Limb (tissue), 2 donors: ENCODE measurements at regions not wholly inside any gene's neighbourhood (a gene's known extent, or its start where the extent isn't known, plus 50 kb on each side); places are given as distances from the start of the nearest gene placed in this dataset.
"Not testable (repeated sequence)": the region's sequence is repeated elsewhere in the genome, so short reads cannot be mapped to it uniquely, and the experiment has no call there.

Experiments
- DNase-seq, 2 donors: peaks; one replicate each; pipeline ENCODE4 v3.0.0-alpha.2; 2016; ENCODE audit errors: extremely low spot score in 2 of 2

DNA sequence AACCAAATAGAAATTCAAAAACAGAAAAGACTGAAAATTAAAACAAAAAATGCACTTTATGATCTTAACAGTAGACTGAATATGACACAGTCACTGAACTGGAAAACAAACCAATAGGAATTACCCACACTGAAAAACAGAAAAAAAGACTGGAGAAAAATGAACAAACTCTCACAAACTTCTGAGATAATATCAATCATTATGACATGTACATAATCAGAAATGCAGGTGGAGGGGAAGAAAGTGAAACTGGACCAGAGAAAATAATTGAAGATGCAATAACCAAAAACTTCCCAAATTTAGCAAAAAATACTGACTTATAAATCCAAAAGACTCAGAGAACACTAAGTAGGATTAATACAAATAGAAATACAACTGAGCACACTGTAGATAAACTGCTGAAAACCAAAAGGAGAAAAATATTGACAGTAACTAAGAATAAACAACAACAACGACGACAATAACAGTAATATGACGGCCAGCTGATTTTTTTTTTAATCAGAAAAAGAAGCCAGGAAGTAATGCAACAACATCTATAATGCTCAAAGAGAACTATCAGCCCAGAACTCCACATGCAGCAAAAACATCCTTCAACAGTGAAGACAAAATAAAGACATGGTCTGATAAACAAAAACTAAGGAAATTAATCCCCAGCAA lies 108.1 kb downstream of the ZFAND4 start:
- no peak for DNase-seq

DNA sequence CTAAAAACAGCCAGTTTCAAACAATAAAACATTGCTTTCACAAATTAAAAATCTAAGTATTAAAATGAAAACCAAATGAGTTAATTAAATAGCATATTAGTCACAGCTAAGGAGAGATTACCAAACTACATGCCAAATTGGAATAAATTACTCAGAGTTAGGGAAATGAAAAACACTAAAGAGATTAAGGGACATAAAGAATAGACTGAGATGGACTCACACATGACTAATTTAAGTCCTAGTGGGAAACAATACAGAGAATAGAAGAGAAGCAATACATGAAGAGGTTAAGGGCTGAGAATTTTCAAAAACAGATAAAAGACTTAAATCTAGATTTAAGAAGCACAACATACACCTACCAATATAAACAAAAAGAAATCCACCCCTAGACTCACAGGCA lies 110.6 kb downstream of the ZFAND4 start:
- DNase-seq = no peak

DNA sequence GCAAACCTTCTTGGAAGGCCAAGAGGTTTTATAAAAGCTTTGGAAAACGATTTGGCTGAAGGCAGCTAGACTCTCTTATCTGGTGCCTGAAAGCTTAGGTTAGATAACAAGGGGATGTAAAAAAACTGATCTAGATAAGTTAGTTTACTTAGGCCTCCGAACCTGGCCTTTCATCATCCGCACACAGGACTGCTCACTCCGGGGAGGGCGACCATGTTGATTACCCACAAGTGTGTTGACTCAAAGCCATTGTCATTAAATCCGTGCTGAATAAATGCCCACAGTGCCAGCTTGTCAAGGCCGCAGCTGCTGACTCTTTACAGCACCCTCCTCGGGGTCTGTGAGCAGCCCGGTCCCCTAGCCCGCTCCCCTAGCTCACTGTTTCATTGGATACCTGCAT lies 112.3 kb downstream of the ZFAND4 start:
- DNase-seq = no peak

DNA sequence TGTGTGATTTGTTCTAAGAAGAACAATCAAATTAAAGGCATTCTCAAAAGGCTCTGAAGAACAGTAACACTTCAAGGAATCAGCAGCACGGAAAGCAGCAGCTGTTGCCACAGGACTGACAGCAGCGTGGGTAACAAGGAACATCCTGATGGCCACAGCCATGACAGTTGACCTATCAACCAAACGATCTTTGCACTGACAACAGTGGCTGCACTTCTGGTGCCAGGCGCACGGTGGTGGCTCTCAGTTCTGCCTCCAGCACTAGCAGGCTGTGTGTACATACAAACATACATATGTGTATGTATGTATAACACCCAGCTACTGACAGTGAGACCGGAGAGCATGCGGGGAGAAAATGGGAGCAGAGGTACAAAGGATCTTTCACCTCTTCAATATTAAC lies 114.1 kb downstream of the ZFAND4 start:
- DNase-seq = no peak

DNA sequence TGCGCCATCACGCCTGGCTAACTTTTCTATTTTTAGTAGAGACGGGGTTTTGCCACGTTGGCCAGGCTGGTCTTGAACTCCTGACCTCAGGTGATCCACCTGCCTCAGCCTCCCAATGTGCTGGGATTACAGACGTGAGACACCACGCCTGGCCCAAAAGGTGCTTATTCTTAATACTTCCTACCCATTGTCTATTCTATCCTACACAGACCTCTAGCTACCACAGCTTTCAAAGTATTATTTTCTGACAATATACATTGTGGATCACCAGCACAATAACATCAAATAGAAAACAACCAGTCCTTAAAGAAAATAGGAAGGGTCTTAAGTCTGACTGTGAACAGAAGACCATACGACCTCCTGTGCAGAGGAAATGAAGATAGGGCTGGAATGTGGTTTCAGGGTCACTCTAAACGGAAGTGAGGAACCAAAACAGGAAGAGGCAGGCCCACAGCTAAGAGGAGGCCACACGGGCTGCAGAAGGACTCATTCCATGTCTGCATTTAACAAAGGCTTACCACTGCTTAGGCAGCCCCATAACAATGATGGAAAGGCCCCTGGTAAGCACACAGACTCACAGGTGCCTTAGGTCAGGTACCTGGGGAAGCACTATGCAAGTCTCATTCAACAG lies 115.2 kb downstream of the ZFAND4 start:
- no peak for DNase-seq

DNA sequence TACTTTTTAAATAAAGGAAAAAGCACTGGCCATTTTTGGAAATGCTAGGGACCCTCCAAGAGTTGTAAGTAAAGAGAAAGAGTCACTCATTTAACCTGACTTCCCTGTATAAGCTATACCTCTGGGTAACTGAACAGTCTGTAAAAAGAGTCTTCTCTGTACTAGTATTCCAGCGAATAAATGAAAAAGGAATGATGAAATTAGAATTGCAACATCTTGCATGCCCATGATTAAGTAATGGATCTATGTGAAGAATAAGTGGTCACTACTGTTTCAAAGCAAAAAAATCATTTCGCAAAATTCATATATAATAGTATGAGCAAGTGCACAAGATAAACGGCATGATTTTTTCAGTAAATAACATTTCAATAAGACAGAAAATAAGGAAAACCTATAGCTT lies 116.8 kb downstream of the ZFAND4 start:
- no peak for DNase-seq

DNA sequence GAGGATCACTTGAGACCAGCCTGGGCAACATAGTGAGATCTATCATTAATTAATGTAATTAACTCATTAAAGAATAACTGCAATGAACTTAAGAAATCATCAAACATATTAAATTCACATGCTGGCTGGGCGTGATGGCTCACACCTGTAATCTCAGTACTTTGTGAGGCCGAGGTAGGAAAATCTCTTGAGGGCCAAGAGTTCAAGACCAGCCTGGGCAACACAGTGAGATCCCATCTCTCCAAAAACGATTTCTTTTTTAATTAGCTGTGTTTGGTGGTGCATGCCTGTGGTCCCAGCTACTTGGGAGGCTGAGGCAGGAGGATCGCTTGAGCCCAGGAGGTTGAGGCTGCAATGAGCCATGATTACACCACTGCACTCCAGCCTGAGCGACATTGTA lies 117.2 kb downstream of the ZFAND4 start:
- not testable (repeated sequence) for DNase-seq

DNA sequence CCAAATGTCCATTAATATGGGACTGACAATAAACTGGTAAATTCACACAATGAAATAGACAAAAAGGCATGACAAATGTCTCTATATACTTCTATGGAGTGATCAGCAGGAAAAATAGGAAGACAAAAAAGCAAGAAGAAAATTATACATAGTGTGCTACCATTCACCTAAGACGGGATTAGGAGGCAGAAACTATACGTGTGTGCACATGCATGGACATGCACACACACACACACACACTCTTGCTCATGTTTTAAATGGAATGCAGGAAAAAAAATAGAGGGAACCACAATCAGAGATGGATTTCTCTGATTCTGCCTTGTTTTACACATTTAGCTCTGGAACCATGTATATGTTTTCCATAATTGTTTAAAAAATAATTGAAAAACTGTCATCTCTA lies 119.0 kb downstream of the ZFAND4 start:
- no peak for DNase-seq

DNA sequence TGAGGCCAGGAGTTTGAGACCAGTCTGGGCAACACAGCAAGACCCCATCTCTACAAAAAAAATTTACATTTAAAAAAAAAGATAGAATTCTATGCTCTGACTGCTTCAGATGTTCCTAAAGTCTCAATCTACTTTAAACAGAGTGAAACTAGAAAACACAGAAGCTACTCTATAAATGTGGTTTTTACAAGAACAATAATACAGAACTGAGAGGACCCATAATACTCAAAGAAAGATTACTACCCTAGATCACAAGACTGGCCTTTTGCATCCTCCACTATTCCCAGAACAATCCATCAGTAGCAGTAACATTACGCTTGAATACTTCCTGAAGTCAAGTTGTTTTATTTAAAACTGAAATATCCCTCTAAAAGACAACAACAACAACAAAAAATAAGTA lies 119.4 kb downstream of the ZFAND4 start:
- DNase-seq = no peak

DNA sequence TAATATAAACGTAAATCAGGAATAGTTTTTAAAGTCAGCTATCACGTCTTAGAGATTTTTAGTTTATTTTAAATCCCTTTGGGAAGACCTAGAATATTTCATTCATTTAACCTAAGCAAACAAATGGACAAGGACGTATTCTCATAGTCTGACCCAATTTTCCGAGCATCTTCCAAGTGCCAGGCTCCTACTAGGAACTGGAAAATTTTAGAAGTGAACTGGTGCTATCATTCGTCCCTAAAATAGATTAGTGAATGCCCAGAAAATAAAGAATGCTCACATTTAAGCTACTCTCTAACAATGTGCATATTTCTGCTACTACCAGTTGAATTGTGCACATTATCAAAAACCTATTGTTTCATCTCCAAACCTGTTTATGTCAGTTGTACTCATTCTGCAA lies 120.1 kb downstream of the ZFAND4 start:
- no peak for DNase-seq

DNA sequence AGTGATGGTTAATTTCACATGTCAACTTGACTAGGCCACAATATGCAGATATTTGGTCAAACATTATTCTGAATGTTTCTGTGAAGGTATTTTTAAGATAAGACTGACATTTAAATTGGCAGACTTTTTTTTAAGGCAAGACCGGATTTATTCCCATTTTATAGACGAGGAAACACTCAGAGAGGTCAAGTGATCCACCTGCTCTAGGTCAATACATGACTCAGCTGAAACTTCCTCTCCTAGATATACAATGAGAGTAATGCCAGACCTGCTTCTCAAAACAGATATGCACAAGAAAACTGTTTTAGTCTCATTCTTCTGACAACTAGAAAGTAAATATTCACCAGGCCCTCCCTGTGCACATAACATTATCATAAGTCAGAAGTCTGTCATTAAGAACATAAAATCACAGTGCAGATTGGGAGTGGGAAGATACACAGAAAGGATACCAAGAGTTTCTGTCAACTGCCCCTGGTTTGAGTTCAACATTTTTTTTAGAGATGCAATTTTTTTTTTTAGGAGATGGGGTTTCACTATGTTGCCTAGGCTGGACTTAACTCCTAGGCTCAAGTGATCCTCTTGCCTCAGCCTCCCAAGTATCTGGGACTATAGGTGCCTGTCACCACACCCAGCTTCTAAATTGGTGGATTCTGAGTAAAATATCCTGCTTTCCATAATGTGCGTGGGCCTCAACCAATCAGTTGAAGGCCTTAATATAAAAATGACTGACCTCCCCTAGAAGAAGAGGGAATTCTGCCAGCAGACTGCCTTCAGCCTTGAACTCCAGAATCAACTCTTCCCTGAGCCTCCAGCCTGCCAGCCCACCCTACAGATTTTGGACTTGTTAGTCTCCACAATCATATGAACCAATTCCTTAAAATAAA lies 121.4 kb downstream of the ZFAND4 start:
- DNase-seq = no peak

DNA sequence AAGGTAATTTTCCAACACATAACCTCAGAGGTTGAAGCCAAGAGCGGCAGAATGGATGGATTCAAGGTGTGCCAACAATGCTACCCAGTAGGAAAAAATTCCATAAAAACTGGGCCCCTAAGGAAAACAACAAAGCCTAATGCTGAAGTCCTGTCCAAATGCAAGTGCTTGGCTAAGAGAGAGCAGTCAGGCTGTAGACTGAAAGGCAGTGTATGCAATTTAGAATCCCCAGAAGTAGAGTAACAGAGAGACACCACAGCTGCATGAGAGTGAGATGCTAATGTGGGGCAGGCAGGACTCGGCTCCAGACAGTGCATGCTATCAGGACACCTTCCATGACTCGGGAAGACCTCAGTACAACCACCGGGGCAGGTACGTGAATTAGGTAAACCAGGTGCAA lies 124.5 kb downstream of the ZFAND4 start:
- DNase-seq = no peak

DNA sequence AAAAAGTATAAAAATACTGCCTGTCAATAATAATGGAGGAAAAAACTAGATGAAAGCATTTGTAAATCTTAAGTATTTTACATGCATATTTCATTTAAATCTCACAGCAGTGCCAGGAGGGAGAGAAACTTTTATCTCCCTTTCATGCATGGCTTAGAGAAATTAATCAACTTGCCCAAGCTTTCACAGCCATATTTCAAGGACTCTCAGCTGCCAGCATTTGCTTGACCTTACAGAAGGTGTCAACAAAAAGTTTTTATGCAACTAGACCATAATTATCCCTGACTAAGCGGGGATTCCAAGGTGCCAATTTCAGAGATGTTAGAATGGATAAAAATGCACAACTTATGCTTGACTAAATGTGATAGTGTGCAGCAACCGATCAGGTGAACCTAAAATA lies 125.4 kb downstream of the ZFAND4 start:
- DNase-seq = no peak

DNA sequence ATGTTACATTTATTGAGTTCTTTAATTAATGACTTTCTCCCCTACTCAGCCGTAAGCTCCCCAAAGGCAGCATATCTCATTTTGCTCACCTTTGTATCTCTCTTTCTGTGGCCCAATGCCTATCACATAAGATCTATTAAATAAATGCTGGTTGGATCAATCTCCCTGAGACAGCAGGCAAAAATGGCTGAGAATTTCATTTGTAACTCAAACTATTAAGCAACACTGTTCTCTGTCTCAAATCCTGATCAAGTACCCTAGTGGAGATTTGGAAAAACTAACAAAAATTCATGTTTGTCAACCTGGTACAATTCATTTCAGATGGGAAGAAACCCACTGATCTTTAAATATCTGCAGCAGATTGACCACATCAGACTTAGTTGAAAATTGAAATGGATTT lies 127.4 kb downstream of the ZFAND4 start:
- no peak for DNase-seq

DNA sequence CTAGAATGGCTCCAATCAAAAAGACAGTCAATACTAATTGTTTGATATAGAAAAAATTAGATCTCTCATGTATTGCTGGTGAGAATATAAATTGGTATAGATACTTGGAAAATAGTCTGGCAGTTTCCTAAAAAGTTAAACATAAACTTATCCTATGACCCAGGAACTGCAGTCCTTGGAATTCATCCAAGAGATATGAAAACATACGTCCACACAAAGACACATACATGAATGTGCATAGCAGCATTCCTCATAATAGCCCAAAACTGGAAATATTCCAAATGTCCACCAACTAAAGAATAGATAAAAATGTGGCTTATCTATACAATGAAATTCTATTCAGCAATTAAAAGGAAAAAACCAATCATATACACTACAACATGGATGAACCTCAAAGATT lies 128.4 kb downstream of the ZFAND4 start:
- DNase-seq = no peak

DNA sequence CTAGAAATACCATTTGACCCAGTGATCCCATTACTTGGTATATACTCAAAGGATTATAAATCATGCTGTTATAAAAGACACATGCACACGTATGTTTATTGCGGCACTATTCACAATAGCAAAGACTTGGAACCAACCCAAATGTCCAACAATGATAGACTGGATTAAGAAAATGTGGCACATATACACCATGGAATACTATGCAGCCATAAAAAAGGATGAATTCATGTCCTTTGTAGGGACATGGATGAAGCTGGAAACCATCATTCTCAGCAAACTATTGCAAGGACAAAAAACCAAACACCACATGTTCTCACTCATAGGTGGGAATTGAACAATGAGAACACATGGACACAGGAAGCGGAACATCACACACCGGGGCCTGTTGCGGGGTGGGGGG lies 131.5 kb downstream of the ZFAND4 start:
- DNase-seq = not testable (repeated sequence)

DNA sequence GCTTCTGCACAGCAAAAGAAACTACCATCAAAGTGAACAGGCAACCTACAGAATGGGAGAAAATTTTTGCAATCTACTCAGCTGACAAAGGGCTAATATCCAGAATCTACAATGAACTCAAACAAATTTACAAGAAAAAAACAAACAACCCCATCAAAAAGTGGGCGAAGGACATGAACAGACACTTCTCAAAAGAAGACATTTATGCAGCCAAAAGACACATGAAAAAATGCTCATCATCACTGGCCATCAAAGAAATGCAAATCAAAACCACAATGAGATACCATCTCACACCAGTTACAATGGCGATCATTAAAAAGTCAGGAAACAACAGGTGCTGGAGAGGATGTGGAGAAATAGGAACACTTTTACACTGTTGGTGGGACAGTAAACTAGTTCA lies 132.0 kb downstream of the ZFAND4 start:
- DNase-seq = not testable (repeated sequence)

DNA sequence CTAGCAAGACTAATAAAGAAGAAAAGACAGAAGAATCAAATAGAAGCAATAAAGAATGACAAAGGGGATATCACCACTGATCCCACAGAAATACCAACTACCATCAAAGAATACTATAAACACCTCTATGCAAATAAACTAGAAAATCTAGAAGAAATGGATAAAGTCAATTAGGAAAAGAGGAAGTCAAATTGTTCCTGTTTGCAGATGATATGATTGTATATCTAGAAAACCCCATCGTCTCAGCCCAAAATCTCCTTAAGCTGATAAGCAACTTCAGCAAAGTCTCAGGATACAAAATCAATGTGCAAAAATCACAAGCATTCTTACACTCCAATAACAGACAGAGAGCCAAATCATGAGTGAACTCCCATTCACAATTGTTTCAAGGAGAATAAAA lies 133.0 kb downstream of the ZFAND4 start:
- not testable (repeated sequence) for DNase-seq

DNA sequence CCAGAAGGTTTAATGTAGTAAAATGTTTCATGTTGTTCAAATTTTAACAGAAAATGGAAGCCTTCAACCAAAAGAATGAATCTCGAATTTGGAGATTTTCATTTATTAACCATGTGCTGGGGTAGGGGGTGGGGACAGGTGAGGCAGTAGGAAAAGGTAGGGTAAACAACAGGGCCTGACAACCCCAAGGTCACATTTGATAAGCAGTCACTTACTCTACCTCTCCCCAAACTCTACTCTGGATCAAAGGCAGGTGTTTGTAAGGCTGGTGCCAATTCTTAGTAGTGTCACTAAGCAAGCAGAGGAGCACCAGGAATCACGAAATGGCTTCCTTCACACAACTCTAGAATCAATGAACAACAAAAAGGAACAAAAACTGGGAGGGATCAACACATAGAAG lies 138.0 kb downstream of the ZFAND4 start:
- DNase-seq = no peak

DNA sequence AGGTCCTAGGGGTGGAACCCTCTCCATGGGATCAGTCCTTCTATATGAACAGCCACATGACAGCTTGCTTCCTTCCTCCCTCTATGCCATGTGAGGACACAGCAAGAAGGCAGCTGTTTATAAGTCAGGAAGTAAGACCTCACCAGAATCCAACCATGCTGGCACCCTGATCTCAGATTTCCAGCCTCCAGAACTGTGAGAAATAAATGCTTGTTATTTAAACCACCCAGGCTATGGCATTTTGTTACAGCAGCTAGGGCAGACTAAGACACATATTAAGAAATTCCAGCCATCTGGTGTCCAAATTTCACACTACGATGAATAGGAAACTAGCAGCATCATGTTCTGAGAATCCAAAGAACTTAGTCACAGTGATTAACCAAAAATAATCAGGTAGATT lies 140.1 kb downstream of the ZFAND4 start:
- DNase-seq = no peak

DNA sequence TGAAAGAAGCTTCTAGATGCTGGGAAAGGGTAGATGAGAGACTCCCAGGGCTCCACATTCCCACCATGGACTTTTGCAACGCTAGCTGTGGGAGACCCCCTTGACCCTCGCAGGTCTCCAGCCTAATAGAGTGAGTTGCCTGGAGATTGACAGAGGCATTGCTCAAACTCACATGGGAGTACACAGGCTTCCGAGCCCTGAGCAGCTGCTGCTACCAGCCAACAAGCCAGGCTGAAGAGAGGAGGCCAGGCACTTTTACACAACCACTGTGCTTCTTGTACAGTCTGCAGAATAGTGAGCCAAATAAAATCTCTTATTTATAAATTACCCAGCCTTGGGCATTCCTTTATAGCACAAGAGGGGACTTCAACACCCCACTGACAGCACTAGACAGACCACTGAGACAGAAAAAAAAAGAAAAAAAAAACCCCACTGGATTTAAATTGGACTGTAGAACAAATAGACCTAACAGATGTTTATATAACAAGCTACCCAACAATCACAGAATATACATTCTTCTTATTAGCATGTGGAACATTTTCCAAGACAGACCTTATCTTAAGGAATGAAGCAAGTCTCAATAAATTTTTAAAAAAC lies 146.2 kb downstream of the ZFAND4 start:
- no peak for DNase-seq

DNA sequence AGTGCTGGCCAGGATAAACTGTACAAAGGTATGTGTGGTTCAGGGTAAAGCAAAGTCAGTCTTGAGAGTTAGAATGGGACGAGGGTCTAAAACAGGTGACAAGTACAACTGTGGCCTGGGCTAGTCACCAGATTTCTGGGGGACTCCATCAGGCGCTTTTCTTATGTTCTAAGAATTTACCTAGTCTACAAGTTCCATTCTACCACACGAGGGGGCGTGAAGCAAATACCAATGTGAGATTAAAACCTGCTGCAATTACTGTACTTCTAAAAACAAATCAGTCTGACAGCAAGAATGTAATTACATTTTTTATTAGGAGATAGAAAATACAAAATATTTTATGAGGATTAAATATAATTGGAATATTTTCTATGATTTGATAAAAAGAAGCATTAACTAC lies 146.5 kb downstream of the ALOX5 start:
- no peak for DNase-seq
